Hippocampal formation (tissue), 2 donors: ENCODE measurements at regions not wholly inside any gene's neighbourhood (a gene's known extent, or its start where the extent isn't known, plus 50 kb on each side); places are given as distances from the start of the nearest gene placed in this dataset.

Experiments used
- DNase-seq, 2 donors: peaks; one replicate each; lab custom pipeline; 2025; lab: John Stamatoyannopoulos, UW

DNA sequence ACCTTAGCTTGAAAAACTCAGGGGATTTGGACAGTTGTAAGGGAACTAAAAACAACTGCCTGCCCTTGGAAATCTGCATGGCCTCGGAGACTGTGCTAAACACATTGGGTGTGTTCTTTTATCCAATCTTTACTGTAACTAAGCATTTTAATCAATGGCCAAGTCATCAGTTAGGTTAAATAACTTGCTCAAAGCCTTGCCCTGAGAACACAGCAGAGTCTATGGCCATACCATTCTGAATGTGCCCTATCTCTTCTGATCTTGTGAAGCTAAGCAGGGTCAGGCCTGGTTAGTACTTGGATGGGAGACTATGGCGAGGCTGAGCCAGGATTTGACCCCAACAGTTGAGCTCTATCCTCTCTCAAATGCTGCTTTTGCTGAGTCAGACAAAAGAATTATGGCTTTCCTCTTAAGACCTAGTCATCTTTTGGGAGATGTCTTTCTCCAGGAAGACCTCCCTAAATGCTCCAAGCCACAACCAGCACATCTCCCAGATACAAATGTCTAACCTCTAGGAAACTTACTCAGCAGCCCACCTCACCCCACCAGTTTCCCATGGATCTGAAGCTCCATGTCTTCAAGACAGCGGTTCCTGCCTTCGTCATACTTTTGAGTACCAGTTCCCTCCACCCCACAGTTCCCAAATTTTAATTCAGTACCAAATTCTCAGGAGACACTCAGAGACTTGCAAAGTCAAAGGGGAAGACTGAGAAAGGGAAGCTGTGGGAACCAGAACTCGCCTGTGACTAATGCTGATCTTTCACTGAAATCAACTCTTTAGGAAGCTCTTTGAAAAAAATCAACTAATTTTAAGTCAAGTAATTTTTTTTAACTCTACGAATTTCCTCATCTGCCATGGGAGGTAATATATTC, 336.1 kb downstream of the MAF start:
- no peak for DNase-seq

DNA sequence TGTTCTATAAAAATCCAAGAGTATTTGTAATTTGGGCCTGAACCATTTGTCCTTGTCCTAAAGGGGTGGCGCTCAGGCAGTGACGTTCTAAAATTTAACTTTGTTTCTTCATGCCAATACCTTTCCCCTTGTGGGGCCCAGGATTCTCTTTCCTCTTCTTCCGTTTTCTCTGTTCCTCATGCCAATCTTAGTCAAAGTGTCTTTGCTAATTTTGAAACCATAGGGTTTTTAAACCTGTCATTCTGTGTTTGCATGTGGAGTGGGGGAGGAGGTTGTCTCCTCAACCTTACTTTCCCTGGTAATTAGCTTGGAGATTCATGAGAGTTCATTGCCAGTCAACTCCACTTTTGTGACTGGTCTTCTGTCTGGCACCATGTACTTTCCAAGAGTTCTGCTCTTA, 337.1 kb downstream of the MAF start:
- no peak for DNase-seq
